T-helper 17 cell (primary cell): ENCODE measurements at regions not wholly inside any gene's neighbourhood (a gene's known extent, or its start where the extent isn't known, plus 50 kb on each side); places are given as distances from the start of the nearest gene placed in this dataset.
"Not testable (repeated sequence)": the region's sequence is repeated elsewhere in the genome, so short reads cannot be mapped to it uniquely, and the experiment has no call there.

ENCODE experiments used
- ATAC-seq: fragments of 150-1000 bp; cut with Tn5 transposase; 2 replicates; pipeline ENCODE4 v1.10.0; 2021; ENCODE audit warnings: mild to moderate bottlenecking, moderate library complexity
- DNase-seq, 3 donors: peaks; one replicate each; pipeline versions ENCODE4 v3.0.0 to v3.0.0-alpha.2; 2020 to 2021
- H3K9me3 ChIP-seq: one replicate; pipeline ENCODE4 v1.7.0; 2013; ENCODE audit warnings: low read length, mild to moderate bottlenecking; ENCODE audit not compliant: control insufficient read depth, poor library complexity, severe bottlenecking
- H3K27ac Mint-ChIP-seq: one replicate; pipeline ENCODE4 v1.8.0; 2022; ENCODE audit warnings: mild to moderate bottlenecking, moderate library complexity, mixed read lengths
- H3K27me3 Mint-ChIP-seq: one replicate; pipeline ENCODE4 v1.8.0; 2022; ENCODE audit warnings: mixed read lengths
- H3K36me3 Mint-ChIP-seq: one replicate; pipeline ENCODE4 v1.8.0; 2022; ENCODE audit warnings: low read depth, mixed read lengths
- H3K4me1 Mint-ChIP-seq: one replicate; pipeline ENCODE4 v1.8.0; 2022; ENCODE audit warnings: mild to moderate bottlenecking, mixed read lengths
- H3K4me3 Mint-ChIP-seq: one replicate; pipeline ENCODE4 v1.8.0; 2022; ENCODE audit warnings: mild to moderate bottlenecking, moderate library complexity, mixed read lengths

- Mint-ChIP-seq H3K36me3 (no peaks in the 10 kb centered on the region), H3K4me3 (no peak overlapping the region), H3K27ac (no peak overlapping the region), H3K27me3 (peaks cover 22% of the 10 kb centered on the region), H3K4me1 (peaks cover 6% of the 10 kb centered on the region)
- ATAC-seq (no peak), DNase-seq (no peak)
- H3K9me3 ChIP-seq: no peaks in the 10 kb centered on the region
These were observed 198.5 kb downstream of the FBXO8 start for GRCh38 chr4:174084981-174085380.

- no peak overlapping the region for H3K27ac Mint-ChIP-seq
- peaks cover 22% of the 10 kb centered on the region for H3K27me3 Mint-ChIP-seq
- H3K4me3 Mint-ChIP-seq: no peak overlapping the region
- H3K36me3 Mint-ChIP-seq: no peaks in the 10 kb centered on the region
- DNase-seq (no peak), ATAC-seq (no peak)
- no peaks in the 10 kb centered on the region for H3K9me3 ChIP-seq
- peaks cover 6% of the 10 kb centered on the region for H3K4me1 Mint-ChIP-seq
These were observed 198.9 kb downstream of the FBXO8 start for GRCh38 chr4:174084542-174084941.

GRCh38 chr4:174080361-174080760, 203.1 kb downstream of the FBXO8 start:
- H3K9me3 ChIP-seq: no peaks in the 10 kb centered on the region
- Mint-ChIP-seq H3K4me3 (no peak overlapping the region), H3K4me1 (no peaks in the 10 kb centered on the region), H3K27me3 (peaks cover 21% of the 10 kb centered on the region), H3K36me3 (no peaks in the 10 kb centered on the region), H3K27ac (no peak overlapping the region)
- no peak for DNase-seq
- no peak for ATAC-seq

- Mint-ChIP-seq H3K36me3 (no peaks in the 10 kb centered on the region), H3K27ac (no peak overlapping the region)
- H3K9me3 ChIP-seq: no peaks in the 10 kb centered on the region
These were observed 211.9 kb downstream of the FBXO8 start for GRCh38 chr4:174071595-174071994.

GRCh38 chr4:174069848-174070330, 213.6 kb downstream of the FBXO8 start:
- Mint-ChIP-seq H3K27ac (no peak overlapping the region), H3K27me3 (peaks cover 29% of the 10 kb centered on the region), H3K4me3 (no peak overlapping the region), H3K36me3 (no peaks in the 10 kb centered on the region), H3K4me1 (no peaks in the 10 kb centered on the region)
- ATAC-seq: no peak
- H3K9me3 ChIP-seq: no peaks in the 10 kb centered on the region
- DNase-seq: no peak

More at GRCh38 chr4:174071595-174071994, 211.9 kb downstream of the FBXO8 start:
- ATAC-seq (no peak), DNase-seq (no peak)
- Mint-ChIP-seq H3K27me3 (peaks cover 32% of the 10 kb centered on the region), H3K4me1 (no peaks in the 10 kb centered on the region), H3K4me3 (no peak overlapping the region)

- no peaks in the 10 kb centered on the region for H3K36me3 Mint-ChIP-seq
- H3K4me1 Mint-ChIP-seq: no peaks in the 10 kb centered on the region
- H3K4me3 Mint-ChIP-seq: no peak overlapping the region
- no peak for ATAC-seq
- H3K27me3 Mint-ChIP-seq: peaks cover 24% of the 10 kb centered on the region
- no peak overlapping the region for H3K27ac Mint-ChIP-seq
- H3K9me3 ChIP-seq: no peaks in the 10 kb centered on the region
- no peak for DNase-seq
These were observed 216.8 kb downstream of the FBXO8 start for GRCh38 chr4:174066611-174067205.

- no peak overlapping the region for H3K4me3 Mint-ChIP-seq
- no peaks in the 10 kb centered on the region for H3K36me3 Mint-ChIP-seq
- peaks cover 11% of the 10 kb centered on the region for H3K27me3 Mint-ChIP-seq
- DNase-seq (no peak), ATAC-seq (no peak)
- no peaks in the 10 kb centered on the region for H3K9me3 ChIP-seq
- H3K4me1 Mint-ChIP-seq: no peaks in the 10 kb centered on the region
- H3K27ac Mint-ChIP-seq: no peak overlapping the region
These were observed 220.6 kb downstream of the FBXO8 start for GRCh38 chr4:174062831-174063230.

GRCh38 chr4:174061026-174061425, 222.4 kb downstream of the FBXO8 start:
- no peaks in the 10 kb centered on the region for H3K36me3 Mint-ChIP-seq
- H3K9me3 ChIP-seq: no peaks in the 10 kb centered on the region
- no peak overlapping the region for H3K27ac Mint-ChIP-seq
- no peaks in the 10 kb centered on the region for H3K27me3 Mint-ChIP-seq
- H3K4me1 Mint-ChIP-seq: no peaks in the 10 kb centered on the region
- H3K4me3 Mint-ChIP-seq: no peak overlapping the region
- ATAC-seq: no peak
- no peak for DNase-seq

GRCh38 chr4:174058846-174059245, 224.6 kb downstream of the FBXO8 start:
- no peak overlapping the region for H3K4me3 Mint-ChIP-seq
- no peaks in the 10 kb centered on the region for H3K36me3 Mint-ChIP-seq
- DNase-seq: no peak
- no peak for ATAC-seq
- H3K4me1 Mint-ChIP-seq: no peaks in the 10 kb centered on the region
- no peak overlapping the region for H3K27ac Mint-ChIP-seq
- H3K9me3 ChIP-seq: no peaks in the 10 kb centered on the region
- no peaks in the 10 kb centered on the region for H3K27me3 Mint-ChIP-seq

- Mint-ChIP-seq H3K27ac (no peak overlapping the region), H3K27me3 (no peaks in the 10 kb centered on the region), H3K4me3 (no peak overlapping the region), H3K36me3 (no peaks in the 10 kb centered on the region), H3K4me1 (no peaks in the 10 kb centered on the region)
- no peaks in the 10 kb centered on the region for H3K9me3 ChIP-seq
- DNase-seq (no peak), ATAC-seq (no peak)
These were observed 226.5 kb downstream of the FBXO8 start for GRCh38 chr4:174056959-174057358.

- Mint-ChIP-seq H3K27ac (no peak overlapping the region), H3K36me3 (no peaks in the 10 kb centered on the region), H3K4me1 (no peaks in the 10 kb centered on the region), H3K27me3 (no peaks in the 10 kb centered on the region), H3K4me3 (no peak overlapping the region)
- ATAC-seq (no peak), DNase-seq (no peak)
- no peaks in the 10 kb centered on the region for H3K9me3 ChIP-seq
These were observed 228.1 kb downstream of the FBXO8 start for GRCh38 chr4:174055344-174055743.

- H3K36me3 Mint-ChIP-seq: no peaks in the 10 kb centered on the region
- no peaks in the 10 kb centered on the region for H3K4me1 Mint-ChIP-seq
- ATAC-seq (no peak), DNase-seq (no peak)
- H3K27me3 Mint-ChIP-seq: no peaks in the 10 kb centered on the region
- H3K4me3 Mint-ChIP-seq: no peak overlapping the region
- no peak overlapping the region for H3K27ac Mint-ChIP-seq
- H3K9me3 ChIP-seq: no peaks in the 10 kb centered on the region
These were observed 229.6 kb downstream of the FBXO8 start for GRCh38 chr4:174053895-174054294.

GRCh38 chr4:174047363-174047762, 236.1 kb downstream of the FBXO8 start:
- Mint-ChIP-seq H3K4me1 (no peaks in the 10 kb centered on the region), H3K27me3 (no peaks in the 10 kb centered on the region), H3K27ac (no peak overlapping the region), H3K4me3 (no peak overlapping the region), H3K36me3 (no peaks in the 10 kb centered on the region)
- no peaks in the 10 kb centered on the region for H3K9me3 ChIP-seq
- DNase-seq (no peak), ATAC-seq (no peak)

GRCh38 chr4:174045829-174046228, 237.6 kb downstream of the FBXO8 start:
- ATAC-seq, DNase-seq, H3K4me1 Mint-ChIP-seq, H3K27ac Mint-ChIP-seq, H3K27me3 Mint-ChIP-seq, H3K4me3 Mint-ChIP-seq, H3K36me3 Mint-ChIP-seq, H3K9me3 ChIP-seq: not testable (repeated sequence)
